ENCODE measurements at regions not wholly inside any gene's neighbourhood (a gene's known extent, or its start where the extent isn't known, plus 50 kb on each side); places are given as distances from the start of the nearest gene placed in this dataset.

DNA sequence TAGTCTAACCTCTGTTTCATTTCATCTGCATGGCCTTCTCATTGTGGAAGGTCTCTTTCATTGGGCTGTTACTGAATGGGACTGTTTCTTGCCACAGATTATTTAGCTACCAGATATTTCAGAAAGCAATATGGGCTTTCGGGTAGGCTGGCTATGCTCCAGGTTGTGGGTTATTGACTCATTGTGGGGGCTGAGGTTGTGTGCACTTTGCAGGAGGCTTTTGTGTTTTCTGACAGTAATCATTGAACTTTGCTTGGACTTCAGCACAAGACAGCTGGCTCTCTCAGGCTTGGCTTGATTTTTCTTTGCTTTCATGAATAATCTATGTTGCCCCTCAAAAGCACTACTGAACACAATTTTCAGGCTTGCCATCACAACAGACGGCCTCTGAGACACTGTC is 771.1 kb upstream of the TSPY4 start:
- Histone ChIP-seq H3K27ac (ENCODE audit: low read depth in 2 of 2, low read length in 1 of 2) (no peak overlapping the region), H3K4me1 (ENCODE audit: control insufficient read depth in 2 of 2, insufficient read depth in 2 of 2, low read length in 1 of 2) (no peaks in the 10 kb centered on the region), H3K4me3 (ENCODE audit: low read depth in 1 of 2, low read length in 2 of 2) (no peak overlapping the region), H3K36me3 (ENCODE audit: control insufficient read depth in 2 of 2, insufficient read depth in 2 of 2, low read length in 1 of 2) (no peaks in the 10 kb centered on the region), H3K27me3 (ENCODE audit: control insufficient read depth in 1 of 2, insufficient read depth in 2 of 2, low read length in 2 of 2) (no peaks in the 10 kb centered on the region), H3K9me3 (ENCODE audit: control insufficient read depth in 2 of 2, insufficient read depth in 1 of 2, low read depth in 1 of 2, low read length in 1 of 2) (no peaks in the 10 kb centered on the region)
- 58 to 67% methylated on average over 1 to 2 of the region's 2 CpGs for WGBS, 2 donors

DNA sequence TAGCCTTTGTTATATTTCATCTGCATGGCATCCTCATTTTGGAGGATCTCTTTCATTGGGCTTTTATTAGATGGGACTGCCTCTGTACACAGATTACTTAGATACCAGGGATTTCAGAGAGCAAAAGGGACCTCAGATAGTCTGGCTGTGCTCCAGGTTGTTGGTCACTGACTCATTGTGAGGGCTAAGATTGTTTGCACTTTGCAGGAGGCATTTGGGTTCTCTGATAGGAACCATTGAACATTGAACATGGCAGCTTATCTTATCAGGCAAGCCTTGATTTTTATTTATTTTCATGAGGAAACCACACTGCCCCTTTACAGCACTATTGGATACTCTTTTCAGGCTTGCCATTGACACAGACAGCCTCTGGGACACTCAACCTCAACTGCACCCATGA is 766.9 kb upstream of the TSPY4 start:
- no peaks in the 10 kb centered on the region for H3K9me3 ChIP-seq (ENCODE audit: control insufficient read depth in 2 of 2, insufficient read depth in 1 of 2, low read depth in 1 of 2, low read length in 1 of 2)
- H3K4me1 ChIP-seq (ENCODE audit: control insufficient read depth in 2 of 2, insufficient read depth in 2 of 2, low read length in 1 of 2) = no peaks in the 10 kb centered on the region
- H3K27ac ChIP-seq (ENCODE audit: low read depth in 2 of 2, low read length in 1 of 2) = no peak overlapping the region
- H3K36me3 ChIP-seq (ENCODE audit: control insufficient read depth in 2 of 2, insufficient read depth in 2 of 2, low read length in 1 of 2) = no peaks in the 10 kb centered on the region
- H3K4me3 ChIP-seq (ENCODE audit: low read depth in 1 of 2, low read length in 2 of 2) = no peak overlapping the region
- H3K27me3 ChIP-seq (ENCODE audit: control insufficient read depth in 1 of 2, insufficient read depth in 2 of 2, low read length in 2 of 2) = no peaks in the 10 kb centered on the region

DNA sequence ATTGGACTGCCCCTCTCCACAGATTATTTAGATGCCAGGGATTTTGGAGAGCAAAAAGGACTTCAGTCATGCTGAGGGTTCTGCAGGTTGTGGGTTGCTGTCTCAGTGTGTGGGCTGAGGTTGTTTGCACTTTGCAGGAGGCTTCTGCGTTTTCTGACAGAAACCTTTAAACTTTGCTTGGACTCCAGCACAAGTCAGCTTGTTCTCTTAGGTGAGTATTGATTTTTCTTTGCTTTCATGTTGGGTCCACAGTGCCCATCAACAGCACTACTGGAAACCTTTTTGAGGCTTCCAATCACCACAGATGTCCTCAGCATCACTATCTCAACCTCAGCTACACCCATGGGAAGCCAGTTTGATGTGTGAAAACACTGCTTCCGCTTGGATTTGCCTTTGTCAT is 764.3 kb upstream of the TSPY4 start:
- Histone ChIP-seq H3K4me3 (ENCODE audit: low read depth in 1 of 2, low read length in 2 of 2) (no peak overlapping the region), H3K4me1 (ENCODE audit: control insufficient read depth in 2 of 2, insufficient read depth in 2 of 2, low read length in 1 of 2) (no peaks in the 10 kb centered on the region), H3K36me3 (ENCODE audit: control insufficient read depth in 2 of 2, insufficient read depth in 2 of 2, low read length in 1 of 2) (no peaks in the 10 kb centered on the region), H3K27ac (ENCODE audit: low read depth in 2 of 2, low read length in 1 of 2) (no peak overlapping the region), H3K9me3 (ENCODE audit: control insufficient read depth in 2 of 2, insufficient read depth in 1 of 2, low read depth in 1 of 2, low read length in 1 of 2) (no peaks in the 10 kb centered on the region), H3K27me3 (ENCODE audit: control insufficient read depth in 1 of 2, insufficient read depth in 2 of 2, low read length in 2 of 2) (no peaks in the 10 kb centered on the region)
- 38 to 69% methylated on average over 2 of the region's 2 CpGs for WGBS, 2 donors

DNA sequence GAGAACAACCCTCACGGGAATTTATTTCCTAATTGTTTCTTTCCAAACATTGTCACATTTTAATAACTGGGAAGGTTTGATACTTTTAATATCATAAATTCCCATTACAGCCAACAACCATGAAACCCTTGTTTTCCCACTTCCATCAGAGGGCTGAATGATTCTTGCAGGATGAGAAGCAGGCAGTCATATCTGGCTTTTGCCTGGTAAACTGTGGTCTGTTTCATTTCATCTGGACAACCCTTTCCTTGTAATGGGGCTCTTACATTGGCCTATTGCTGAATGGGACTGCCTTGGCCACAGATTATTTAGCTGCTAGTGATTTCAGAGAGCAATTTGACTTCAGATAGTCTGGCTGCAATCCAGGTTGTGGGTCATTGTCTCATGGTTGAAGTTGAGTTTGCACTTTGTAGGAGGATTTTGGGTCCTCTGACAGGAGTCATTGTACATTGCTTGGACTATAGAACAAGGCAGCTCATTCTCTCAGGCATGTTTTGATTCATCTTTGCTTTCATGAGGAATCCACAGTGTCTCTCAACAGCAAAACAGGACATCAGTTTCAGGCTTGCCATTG is 754.9 kb upstream of the TSPY4 start:
- Histone ChIP-seq H3K27ac (ENCODE audit: low read depth in 2 of 2, low read length in 1 of 2) (no peak overlapping the region), H3K4me1 (ENCODE audit: control insufficient read depth in 2 of 2, insufficient read depth in 2 of 2, low read length in 1 of 2) (no peaks in the 10 kb centered on the region)

DNA sequence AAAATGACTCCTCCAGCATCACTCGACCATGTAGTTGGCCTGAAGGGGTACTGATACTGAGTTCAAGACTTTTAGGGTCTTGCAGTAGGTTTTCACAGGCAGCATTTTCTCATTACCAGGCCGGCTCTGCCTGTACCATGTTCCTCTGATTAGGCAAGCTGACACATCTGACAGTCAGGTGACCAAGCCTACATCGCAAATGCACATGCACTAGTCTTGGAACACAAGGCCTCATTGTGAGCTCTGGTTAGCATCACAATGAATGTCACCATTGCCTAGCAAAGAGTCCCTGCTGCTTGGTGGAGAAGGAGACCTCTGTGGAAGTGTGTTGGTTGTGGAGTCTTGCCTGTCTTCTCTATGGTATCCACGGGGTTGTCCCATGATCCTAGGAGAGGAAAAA is 754.1 kb upstream of the TSPY4 start:
- Histone ChIP-seq H3K4me3 (ENCODE audit: low read depth in 1 of 2, low read length in 2 of 2) (no peak overlapping the region), H3K36me3 (ENCODE audit: control insufficient read depth in 2 of 2, insufficient read depth in 2 of 2, low read length in 1 of 2) (no peaks in the 10 kb centered on the region), H3K9me3 (ENCODE audit: control insufficient read depth in 2 of 2, insufficient read depth in 1 of 2, low read depth in 1 of 2, low read length in 1 of 2) (no peaks in the 10 kb centered on the region), H3K27ac (ENCODE audit: low read depth in 2 of 2, low read length in 1 of 2) (no peak overlapping the region), H3K27me3 (ENCODE audit: control insufficient read depth in 1 of 2, insufficient read depth in 2 of 2, low read length in 2 of 2) (no peaks in the 10 kb centered on the region), H3K4me1 (ENCODE audit: control insufficient read depth in 2 of 2, insufficient read depth in 2 of 2, low read length in 1 of 2) (no peaks in the 10 kb centered on the region)
- WGBS, 2 donors = 71 to 83% methylated on average over 1 to 4 of the region's 4 CpGs

More for the DNA sequence above, 754.9 kb upstream of the TSPY4 start:
- WGBS, 2 donors = 40 to 67% methylated on average over 1 of the region's 1 CpG
- Histone ChIP-seq H3K9me3 (ENCODE audit: control insufficient read depth in 2 of 2, insufficient read depth in 1 of 2, low read depth in 1 of 2, low read length in 1 of 2) (no peaks in the 10 kb centered on the region), H3K4me3 (ENCODE audit: low read depth in 1 of 2, low read length in 2 of 2) (no peak overlapping the region), H3K27me3 (ENCODE audit: control insufficient read depth in 1 of 2, insufficient read depth in 2 of 2, low read length in 2 of 2) (no peaks in the 10 kb centered on the region), H3K36me3 (ENCODE audit: control insufficient read depth in 2 of 2, insufficient read depth in 2 of 2, low read length in 1 of 2) (no peaks in the 10 kb centered on the region)

DNA sequence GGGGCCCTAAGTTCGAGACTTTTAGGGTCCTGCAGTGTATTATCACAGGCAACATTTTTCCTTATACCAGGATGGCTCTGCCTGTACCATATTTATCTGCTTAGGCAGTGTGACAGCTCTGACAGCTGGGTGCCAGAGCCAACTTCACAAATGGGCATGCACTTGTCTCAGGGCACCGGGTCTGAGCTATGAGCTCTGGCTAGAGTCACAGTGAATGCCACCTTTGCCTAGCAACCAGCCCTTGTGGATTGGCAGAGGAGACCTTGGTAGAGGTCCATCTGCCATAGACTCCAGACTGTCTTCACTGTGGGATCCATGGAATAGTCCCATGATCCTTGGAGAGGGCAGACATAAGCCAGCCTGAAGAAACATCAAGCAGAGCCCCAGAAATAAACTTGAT is 746.6 kb upstream of the TSPY4 start:
- WGBS, 2 donors = 39% methylated on average over 2 of the region's 2 CpGs; no CpG with 5 or more reads in 1 of the 2 donors
- Histone ChIP-seq H3K4me3 (ENCODE audit: low read depth in 1 of 2, low read length in 2 of 2) (no peak overlapping the region), H3K4me1 (ENCODE audit: control insufficient read depth in 2 of 2, insufficient read depth in 2 of 2, low read length in 1 of 2) (no peaks in the 10 kb centered on the region), H3K27ac (ENCODE audit: low read depth in 2 of 2, low read length in 1 of 2) (no peak overlapping the region), H3K27me3 (ENCODE audit: control insufficient read depth in 1 of 2, insufficient read depth in 2 of 2, low read length in 2 of 2) (no peaks in the 10 kb centered on the region), H3K36me3 (ENCODE audit: control insufficient read depth in 2 of 2, insufficient read depth in 2 of 2, low read length in 1 of 2) (no peaks in the 10 kb centered on the region), H3K9me3 (ENCODE audit: control insufficient read depth in 2 of 2, insufficient read depth in 1 of 2, low read depth in 1 of 2, low read length in 1 of 2) (no peaks in the 10 kb centered on the region)

DNA sequence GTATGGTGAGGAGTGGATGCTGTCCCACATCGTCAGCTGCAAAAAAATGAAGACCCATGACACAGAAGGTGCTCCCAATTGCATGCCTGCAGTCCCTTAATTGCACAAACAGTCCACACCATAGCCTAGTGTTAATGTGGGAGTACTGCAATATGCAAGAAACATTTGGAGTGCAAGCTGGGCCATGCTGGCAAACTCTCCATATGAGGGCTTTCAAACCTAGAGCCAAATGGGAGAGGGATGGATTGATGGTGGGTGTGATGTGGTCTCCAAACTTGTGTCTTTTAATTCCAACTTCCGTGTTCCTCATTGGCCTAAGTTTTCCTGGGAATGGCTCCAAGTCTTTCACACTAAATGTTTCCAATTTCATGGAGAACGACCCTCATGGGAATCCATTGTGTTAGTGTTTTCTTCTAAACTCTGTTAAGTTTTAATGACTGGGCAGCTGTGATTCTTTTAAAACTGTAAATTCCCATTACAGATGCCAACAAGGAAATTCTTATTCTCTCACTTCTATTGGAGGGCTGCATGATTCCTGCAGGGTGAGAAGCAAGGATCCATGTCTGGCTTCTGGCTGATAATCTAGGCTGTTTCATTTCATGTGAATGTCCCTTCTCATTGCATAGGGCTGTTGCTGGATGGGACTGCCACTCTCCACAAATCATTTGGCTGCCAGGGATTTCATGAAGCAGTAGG is 745.3 kb upstream of the TSPY4 start:
- no peaks in the 10 kb centered on the region for H3K9me3 ChIP-seq (ENCODE audit: control insufficient read depth in 2 of 2, insufficient read depth in 1 of 2, low read depth in 1 of 2, low read length in 1 of 2)
- H3K27ac ChIP-seq (ENCODE audit: low read depth in 2 of 2, low read length in 1 of 2) = no peak overlapping the region
- 53% methylated on average over 3 of the region's 3 CpGs; no CpG with 5 or more reads in 1 of the 2 donors for WGBS, 2 donors
- H3K4me1 ChIP-seq (ENCODE audit: control insufficient read depth in 2 of 2, insufficient read depth in 2 of 2, low read length in 1 of 2) = no peaks in the 10 kb centered on the region
- no peaks in the 10 kb centered on the region for H3K27me3 ChIP-seq (ENCODE audit: control insufficient read depth in 1 of 2, insufficient read depth in 2 of 2, low read length in 2 of 2)
- H3K4me3 ChIP-seq (ENCODE audit: low read depth in 1 of 2, low read length in 2 of 2) = no peak overlapping the region
- H3K36me3 ChIP-seq (ENCODE audit: control insufficient read depth in 2 of 2, insufficient read depth in 2 of 2, low read length in 1 of 2) = no peaks in the 10 kb centered on the region

DNA sequence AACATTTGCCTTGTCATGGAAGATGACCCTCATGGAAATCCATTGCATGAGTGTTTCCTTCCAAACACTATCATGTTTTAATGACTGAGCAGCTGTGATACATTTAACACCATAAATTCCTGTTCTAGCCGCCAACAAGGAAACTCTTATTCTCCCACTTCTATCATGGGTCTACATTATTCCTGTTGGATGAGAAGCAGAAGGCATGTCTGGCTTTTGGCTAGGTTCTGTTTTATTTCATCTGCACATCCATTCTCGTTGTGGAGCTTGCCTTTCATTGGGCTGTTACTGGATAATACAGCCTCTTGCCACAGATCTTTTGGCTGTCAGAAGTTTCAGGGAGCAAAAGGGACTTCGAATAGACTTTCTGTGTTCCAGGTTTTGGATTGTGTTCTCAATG is 742.6 kb upstream of the TSPY4 start:
- Histone ChIP-seq H3K4me3 (ENCODE audit: low read depth in 1 of 2, low read length in 2 of 2) (no peak overlapping the region), H3K36me3 (ENCODE audit: control insufficient read depth in 2 of 2, insufficient read depth in 2 of 2, low read length in 1 of 2) (no peaks in the 10 kb centered on the region), H3K9me3 (ENCODE audit: control insufficient read depth in 2 of 2, insufficient read depth in 1 of 2, low read depth in 1 of 2, low read length in 1 of 2) (no peaks in the 10 kb centered on the region), H3K27ac (ENCODE audit: low read depth in 2 of 2, low read length in 1 of 2) (no peak overlapping the region), H3K27me3 (ENCODE audit: control insufficient read depth in 1 of 2, insufficient read depth in 2 of 2, low read length in 2 of 2) (no peaks in the 10 kb centered on the region), H3K4me1 (ENCODE audit: control insufficient read depth in 2 of 2, insufficient read depth in 2 of 2, low read length in 1 of 2) (no peaks in the 10 kb centered on the region)
- WGBS, 2 donors = 65% methylated on average over 3 of the region's 3 CpGs; no CpG with 5 or more reads in 1 of the 2 donors

DNA sequence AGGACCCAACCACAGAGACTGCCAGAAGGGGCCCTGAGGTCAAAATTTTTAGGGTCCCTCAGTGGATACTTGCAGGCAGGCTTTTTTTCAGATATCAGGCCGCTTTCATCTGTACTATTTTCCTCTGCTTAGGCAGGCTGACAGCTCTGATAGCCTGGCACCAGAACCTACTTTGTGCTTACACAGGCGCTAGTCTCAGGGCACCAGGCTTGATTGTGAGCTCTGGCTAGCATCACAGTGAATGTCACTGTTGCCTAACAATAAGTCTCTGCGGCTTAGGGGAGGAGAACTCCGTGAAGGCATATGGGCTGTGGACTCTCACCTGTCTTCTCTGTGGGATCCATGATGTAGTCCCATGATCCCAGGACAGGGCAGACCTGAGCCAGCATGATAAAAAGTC is 738.1 kb upstream of the TSPY4 start:
- no peak overlapping the region for H3K4me3 ChIP-seq (ENCODE audit: low read depth in 1 of 2, low read length in 2 of 2)
- H3K27ac ChIP-seq (ENCODE audit: low read depth in 2 of 2, low read length in 1 of 2) = no peak overlapping the region
- no peaks in the 10 kb centered on the region for H3K27me3 ChIP-seq (ENCODE audit: control insufficient read depth in 1 of 2, insufficient read depth in 2 of 2, low read length in 2 of 2)
- WGBS, 2 donors = 81% methylated on average over 4 of the region's 4 CpGs; no CpG with 5 or more reads in 1 of the 2 donors
- H3K36me3 ChIP-seq (ENCODE audit: control insufficient read depth in 2 of 2, insufficient read depth in 2 of 2, low read length in 1 of 2) = no peaks in the 10 kb centered on the region
- H3K9me3 ChIP-seq (ENCODE audit: control insufficient read depth in 2 of 2, insufficient read depth in 1 of 2, low read depth in 1 of 2, low read length in 1 of 2) = no peaks in the 10 kb centered on the region
- H3K4me1 ChIP-seq (ENCODE audit: control insufficient read depth in 2 of 2, insufficient read depth in 2 of 2, low read length in 1 of 2) = no peaks in the 10 kb centered on the region

DNA sequence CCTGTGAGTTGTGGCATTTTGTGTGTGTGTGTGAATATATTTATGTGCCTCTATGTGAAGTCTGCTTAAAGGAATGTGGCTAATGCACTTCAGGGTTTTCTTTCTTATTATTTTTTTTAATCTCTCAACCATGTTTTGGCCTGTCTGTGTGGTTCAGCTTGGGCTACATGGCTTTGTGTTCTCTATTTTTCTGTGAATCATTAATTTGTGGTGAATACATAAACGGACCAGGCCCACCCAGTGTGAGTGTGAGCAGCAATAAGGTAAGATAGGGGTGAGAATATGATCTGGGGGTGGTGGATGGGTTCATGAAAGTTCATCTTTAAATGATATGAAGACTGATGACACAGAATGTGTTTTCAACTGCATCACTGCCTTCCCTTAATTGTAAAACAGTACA is 726.6 kb upstream of the TSPY4 start:
- 18% methylated on average over 1 of the region's 1 CpG; no CpG with 5 or more reads in 1 of the 2 donors for WGBS, 2 donors
- no peak overlapping the region for H3K27ac ChIP-seq (ENCODE audit: low read depth in 2 of 2, low read length in 1 of 2)
- H3K36me3 ChIP-seq (ENCODE audit: control insufficient read depth in 2 of 2, insufficient read depth in 2 of 2, low read length in 1 of 2) = no peaks in the 10 kb centered on the region
- no peak overlapping the region for H3K4me3 ChIP-seq (ENCODE audit: low read depth in 1 of 2, low read length in 2 of 2)
- no peaks in the 10 kb centered on the region for H3K27me3 ChIP-seq (ENCODE audit: control insufficient read depth in 1 of 2, insufficient read depth in 2 of 2, low read length in 2 of 2)
- no peaks in the 10 kb centered on the region for H3K4me1 ChIP-seq (ENCODE audit: control insufficient read depth in 2 of 2, insufficient read depth in 2 of 2, low read length in 1 of 2)
- H3K9me3 ChIP-seq (ENCODE audit: control insufficient read depth in 2 of 2, insufficient read depth in 1 of 2, low read depth in 1 of 2, low read length in 1 of 2) = no peaks in the 10 kb centered on the region

Measured in esophagus (tissue), 2 donors.